ENCODE measurements at regions not wholly inside any gene's neighbourhood (a gene's known extent, or its start where the extent isn't known, plus 50 kb on each side); places are given as distances from the start of the nearest gene placed in this dataset.

- no peaks in the 10 kb centered on the region for H3K4me1 ChIP-seq (ENCODE audit: control insufficient read depth, insufficient read depth, low read length)
- no peaks in the 10 kb centered on the region for H4K20me1 ChIP-seq (ENCODE audit: insufficient read depth, low read length)
- H3K4me2 ChIP-seq (ENCODE audit: low read depth, low read length), result no peak overlapping the region
- no peak for DNase-seq
- intact Hi-C loops (cut with micrococcal nuclease), result loop anchor here (5.0 kb wide), 1 partner anchor 40 kb away; no protein-coding TSS in a partner anchor
- no TSS peak for BruUV-seq (replicated peaks)
- no peak overlapping the region for H3K18ac ChIP-seq (ENCODE audit: low read depth, low read length)
- ChIA-PET CTCF (no interaction called here), POLR2A (ENCODE audit: unreplicated experiment) (interaction anchor here (0.6 kb wide), 1 partner anchor 81 kb away, joined by 3 read pairs; no protein-coding TSS in a partner anchor)
- H2AK9ac ChIP-seq (replicated peaks; ENCODE audit: low read depth, low read length, poor library complexity), result no peak overlapping the region
- in situ Hi-C loops (cut with MboI; ENCODE audit: low sequenced_read_pairs), result no loop called here
- H2AK5ac ChIP-seq (ENCODE audit: low read depth, low read length), result no peak overlapping the region
- dilution Hi-C loops (cut with HindIII; ENCODE audit: low sequenced_read_pairs, unreplicated experiment), result no loop called here
- H4K8ac ChIP-seq (ENCODE audit: low read depth in 2 of 2, low read length in 2 of 2), result no peak overlapping the region
- H4K5ac ChIP-seq (ENCODE audit: low read depth, low read length), result no peak overlapping the region
- no peak overlapping the region for H3K4ac ChIP-seq (ENCODE audit: low read depth, low read length)
- H2BK5ac ChIP-seq (ENCODE audit: low read depth, low read length, poor library complexity, severe bottlenecking), result no peak overlapping the region
- no peak overlapping the region for H2AFZ ChIP-seq (replicated peaks; ENCODE audit: low read length, poor library complexity)
- H3K79me1 ChIP-seq (ENCODE audit: low read depth in 1 of 2, low read length in 2 of 2), result no peaks in the 10 kb centered on the region
- H3K23ac ChIP-seq (ENCODE audit: low read depth, low read length), result no peak overlapping the region
- H2BK20ac ChIP-seq (ENCODE audit: low read depth, low read length), result no peak overlapping the region
- no peak overlapping the region for H3K56ac ChIP-seq (ENCODE audit: extremely low read depth, insufficient read depth, low read length)
- no peak overlapping the region for H2BK120ac ChIP-seq (ENCODE audit: low read depth, low read length)
- ATAC-seq (ENCODE audit: low read depth), result no peak
- no peak overlapping the region for H2BK15ac ChIP-seq (ENCODE audit: low read depth, low read length)
- TF ChIP-seq MXI1 (IDR thresholded peaks at IDR 0.05; ENCODE audit: borderline replicate concordance, low read depth, low read length) (no peak), RCOR1 (IDR thresholded peaks at IDR 0.05; ENCODE audit: insufficient replicate concordance, low read length) (no peak), CTCF (conservative IDR thresholded peaks at IDR 0.05; ENCODE audit: low read depth, low read length) (no peak), POLR2A (IDR thresholded peaks at IDR 0.05; ENCODE audit: low read depth, low read length) (no peak), MAZ (IDR thresholded peaks at IDR 0.05; ENCODE audit: borderline replicate concordance, low read depth, low read length) (no peak), SMC3 (IDR thresholded peaks at IDR 0.05; ENCODE audit: low read depth, low read length) (no peak), ELK1 (IDR thresholded peaks at IDR 0.05; ENCODE audit: borderline replicate concordance, low read depth, low read length) (no peak), BHLHE40 (IDR thresholded peaks at IDR 0.05; ENCODE audit: low read depth, low read length) (no peak)
- H3K27ac ChIP-seq (ENCODE audit: insufficient read depth, low read length), result no peak overlapping the region
- H4K91ac ChIP-seq (ENCODE audit: insufficient read depth, low read depth, low read length), result no peak overlapping the region
- no peaks in the 10 kb centered on the region for H3K9me3 ChIP-seq (ENCODE audit: control insufficient read depth, insufficient read depth, low read length)
- H3K9me1 ChIP-seq (ENCODE audit: insufficient read depth, low read length), result no peaks in the 10 kb centered on the region
- H3K36me3 ChIP-seq (ENCODE audit: control insufficient read depth, insufficient read depth, low read length), result no peaks in the 10 kb centered on the region
- H3K9ac ChIP-seq (ENCODE audit: low read depth, low read length), result no peak overlapping the region
- H3K4me3 ChIP-seq (ENCODE audit: insufficient read depth, low read depth, low read length), result no peak overlapping the region
- H3K14ac ChIP-seq (replicated peaks; ENCODE audit: low read depth, low read length), result no peak overlapping the region
- peaks cover 2% of the 10 kb centered on the region; the same call in 1 of the 2 replicates for H3K27me3 ChIP-seq (ENCODE audit: control insufficient read depth, insufficient read depth, low read length)
- no CpG with 5 or more reads among the region's 3 CpGs for WGBS, 2 experiments (ENCODE audit: extremely low coverage in 2 of 2, insufficient read length in 1 of 2)
Measured at GRCh38 chr9:73037613-73038012, 84.8 kb upstream of the ALDH1A1 start.

Data from IMR-90 (cell line).